ENCODE measurements at regions not wholly inside any gene's neighbourhood (a gene's known extent, or its start where the extent isn't known, plus 50 kb on each side); places are given as distances from the start of the nearest gene placed in this dataset.

DNA sequence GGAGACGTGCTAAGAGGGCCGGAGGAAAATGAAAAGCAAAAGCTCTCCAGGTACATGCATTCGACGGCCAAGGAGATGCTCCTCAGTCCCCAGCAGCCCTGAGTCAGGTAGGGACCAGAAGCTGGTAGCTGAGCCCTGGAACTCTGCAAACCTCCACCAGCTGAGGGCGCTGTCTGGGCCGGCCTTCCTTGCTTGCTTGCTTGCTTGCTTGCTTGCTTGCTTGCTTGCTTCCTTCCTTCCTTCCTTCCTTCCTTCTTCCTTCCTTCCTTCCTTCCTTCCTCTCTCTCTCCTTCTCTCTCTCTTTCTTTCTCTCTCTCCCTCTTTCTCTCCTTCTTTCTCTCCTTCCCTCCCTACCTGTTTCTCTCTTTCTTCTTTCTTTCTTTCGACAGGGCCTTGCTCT is 94.6 kb upstream of the RASGRF1 start:
- ATAC-seq (peak; percentile 93), DNase-seq (ENCODE audit: extremely low read depth in 1 of 4, low spot score in 3 of 4) (peak; percentile 38 to 50 (median 48)), FAIRE-seq (peak; percentile 56)
- Histone ChIP-seq H3K9me3 (replicated peaks; ENCODE audit: control insufficient read depth, insufficient read depth, low read depth, low read length) (no peaks in the 10 kb centered on the region), H4K20me1 (replicated peaks; ENCODE audit: control insufficient read depth, insufficient read depth, low read length) (no peaks in the 10 kb centered on the region; the same call in 1 of the 2 replicates), H3K27ac (ENCODE audit: extremely low read depth, low read depth, low read length) (no peak overlapping the region), H3K4me2 (ENCODE audit: insufficient read depth, low read length) (no peak overlapping the region), H3K36me3 (ENCODE audit: control insufficient read depth, insufficient read depth, low read length) (no peaks in the 10 kb centered on the region), H3K9ac (ENCODE audit: insufficient read depth in 1 of 2, low read depth in 2 of 2, low read length in 2 of 2) (no peak overlapping the region), H2AFZ (ENCODE audit: low read depth, low read length) (no peak overlapping the region), H3K4me3 (no peak overlapping the region), H3K27me3 (ENCODE audit: control insufficient read depth in 2 of 2, insufficient read depth in 2 of 2, low read length in 2 of 2) (peaks cover 17 to 33% of the 10 kb centered on the region in 2 experiments; a peak in 4 of 5 replicates), H3K79me2 (ENCODE audit: control insufficient read depth, insufficient read depth, low read length) (no peaks in the 10 kb centered on the region), H3K4me1 (replicated peaks in 1 of 2; ENCODE audit: control insufficient read depth in 2 of 2, insufficient read depth in 2 of 2, low read length in 2 of 2) (0 out of 5 replicates have a peak, but pooled peaks cover 3 to 4% of the 10 kb centered on the region in 2 experiments), H3K9me1 (ENCODE audit: control insufficient read depth, insufficient read depth, low read length) (no peaks in the 10 kb centered on the region)
- no TSS peak for BruUV-seq (replicated peaks)
- 18% methylated on average over 7 of the region's 7 CpGs for WGBS (ENCODE audit: insufficient coverage, low coverage, missing lambda C conversion rate)
- POLR2A ChIA-PET: interaction anchor here (0.6 to 1.2 kb wide), 2 partner anchors 139 to 279 kb away, joined by 3 read pairs; no protein-coding TSS in a partner anchor
- CTCF ChIA-PET (ENCODE audit: low intra/inter-chr PET ratio): interaction anchor here (0.6 to 4.5 kb wide), 4 partner anchors 154 to 286 kb away, joined by 5 to 39 read pairs (median 8); no protein-coding TSS in a partner anchor
- intact Hi-C loops (cut with micrococcal nuclease): loop anchor here (10.0 kb wide), 1 partner anchor 280 kb away; no protein-coding TSS in a partner anchor
- in situ Hi-C loops (cut with MboI): loop anchor here (10.0 kb wide), 1 partner anchor 280 kb away; no protein-coding TSS in a partner anchor
- TF ChIP-seq XRCC4 (IDR thresholded peaks at IDR 0.05; ENCODE audit: extremely low read depth, insufficient read depth, insufficient read length) (no peak), CEBPB (tag; IDR thresholded peaks at IDR 0.05) (no peak), ZNF24 (IDR thresholded peaks at IDR 0.05) (no peak), MCM2 (IDR thresholded peaks at IDR 0.05; ENCODE audit: low read depth) (no peak), ZNF79 (CRISPR knock-in tag; IDR thresholded peaks at IDR 0.05; ENCODE audit: low read depth) (no peak), ETV6 (IDR thresholded peaks at IDR 0.05; ENCODE audit: borderline replicate concordance in 1 of 2, low read depth in 2 of 2, low read length in 1 of 2) (peak in 1 of 2 experiments; percentile 46; a peak in 1 of 4 replicates), ETV6 (CRISPR knock-in tag; IDR thresholded peaks at IDR 0.05; ENCODE audit: borderline replicate concordance) (no peak), NCOA4 (IDR thresholded peaks at IDR 0.05; ENCODE audit: partially characterized antibody) (no peak), ZFP30 (CRISPR knock-in tag; IDR thresholded peaks at IDR 0.05; ENCODE audit: borderline replicate concordance) (no peak), ZBTB1 (CRISPR knock-in tag; IDR thresholded peaks at IDR 0.05; ENCODE audit: borderline replicate concordance, low read depth) (no peak), BACH1 (tag; IDR thresholded peaks at IDR 0.05) (no peak), ZNF12 (CRISPR knock-in tag; IDR thresholded peaks at IDR 0.05) (no peak)
- TF ChIP-seq, protein P1, sequence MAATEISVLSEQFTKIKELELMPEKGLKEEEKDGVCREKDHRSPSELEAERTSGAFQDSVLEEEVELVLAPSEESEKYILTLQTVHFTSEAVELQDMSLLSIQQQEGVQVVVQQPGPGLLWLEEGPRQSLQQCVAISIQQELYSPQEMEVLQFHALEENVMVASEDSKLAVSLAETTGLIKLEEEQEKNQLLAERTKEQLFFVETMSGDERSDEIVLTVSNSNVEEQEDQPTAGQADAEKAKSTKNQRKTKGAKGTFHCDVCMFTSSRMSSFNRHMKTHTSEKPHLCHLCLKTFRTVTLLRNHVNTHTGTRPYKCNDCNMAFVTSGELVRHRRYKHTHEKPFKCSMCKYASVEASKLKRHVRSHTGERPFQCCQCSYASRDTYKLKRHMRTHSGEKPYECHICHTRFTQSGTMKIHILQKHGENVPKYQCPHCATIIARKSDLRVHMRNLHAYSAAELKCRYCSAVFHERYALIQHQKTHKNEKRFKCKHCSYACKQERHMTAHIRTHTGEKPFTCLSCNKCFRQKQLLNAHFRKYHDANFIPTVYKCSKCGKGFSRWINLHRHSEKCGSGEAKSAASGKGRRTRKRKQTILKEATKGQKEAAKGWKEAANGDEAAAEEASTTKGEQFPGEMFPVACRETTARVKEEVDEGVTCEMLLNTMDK (IDR thresholded peaks at IDR 0.05; ENCODE audit: borderline replicate concordance, insufficient read depth, low read depth, low read length, poor library complexity, severe bottlenecking): peak; percentile 38
- TF ChIP-seq, protein P2, sequence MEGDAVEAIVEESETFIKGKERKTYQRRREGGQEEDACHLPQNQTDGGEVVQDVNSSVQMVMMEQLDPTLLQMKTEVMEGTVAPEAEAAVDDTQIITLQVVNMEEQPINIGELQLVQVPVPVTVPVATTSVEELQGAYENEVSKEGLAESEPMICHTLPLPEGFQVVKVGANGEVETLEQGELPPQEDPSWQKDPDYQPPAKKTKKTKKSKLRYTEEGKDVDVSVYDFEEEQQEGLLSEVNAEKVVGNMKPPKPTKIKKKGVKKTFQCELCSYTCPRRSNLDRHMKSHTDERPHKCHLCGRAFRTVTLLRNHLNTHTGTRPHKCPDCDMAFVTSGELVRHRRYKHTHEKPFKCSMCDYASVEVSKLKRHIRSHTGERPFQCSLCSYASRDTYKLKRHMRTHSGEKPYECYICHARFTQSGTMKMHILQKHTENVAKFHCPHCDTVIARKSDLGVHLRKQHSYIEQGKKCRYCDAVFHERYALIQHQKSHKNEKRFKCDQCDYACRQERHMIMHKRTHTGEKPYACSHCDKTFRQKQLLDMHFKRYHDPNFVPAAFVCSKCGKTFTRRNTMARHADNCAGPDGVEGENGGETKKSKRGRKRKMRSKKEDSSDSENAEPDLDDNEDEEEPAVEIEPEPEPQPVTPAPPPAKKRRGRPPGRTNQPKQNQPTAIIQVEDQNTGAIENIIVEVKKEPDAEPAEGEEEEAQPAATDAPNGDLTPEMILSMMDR (IDR thresholded peaks at IDR 0.05 in 2 of 3, conservative IDR thresholded peaks at IDR 0.05 in 1 of 3; ENCODE audit: insufficient read depth in 2 of 3, low read depth in 1 of 3, low read length in 3 of 3): peak; percentile 31 to 59 (median 40); a peak in 5 of 6 replicates
- TF ChIP-seq, protein P3, sequence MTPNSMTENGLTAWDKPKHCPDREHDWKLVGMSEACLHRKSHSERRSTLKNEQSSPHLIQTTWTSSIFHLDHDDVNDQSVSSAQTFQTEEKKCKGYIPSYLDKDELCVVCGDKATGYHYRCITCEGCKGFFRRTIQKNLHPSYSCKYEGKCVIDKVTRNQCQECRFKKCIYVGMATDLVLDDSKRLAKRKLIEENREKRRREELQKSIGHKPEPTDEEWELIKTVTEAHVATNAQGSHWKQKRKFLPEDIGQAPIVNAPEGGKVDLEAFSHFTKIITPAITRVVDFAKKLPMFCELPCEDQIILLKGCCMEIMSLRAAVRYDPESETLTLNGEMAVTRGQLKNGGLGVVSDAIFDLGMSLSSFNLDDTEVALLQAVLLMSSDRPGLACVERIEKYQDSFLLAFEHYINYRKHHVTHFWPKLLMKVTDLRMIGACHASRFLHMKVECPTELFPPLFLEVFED (CRISPR knock-in tag; conservative IDR thresholded peaks at IDR 0.05): 0 out of 2 replicates have a peak, but pooled peaks have one; percentile 22
